HFFc6 (cell line): ENCODE measurements at regions not wholly inside any gene's neighbourhood (a gene's known extent, or its start where the extent isn't known, plus 50 kb on each side); places are given as distances from the start of the nearest gene placed in this dataset.
A peak's percentile ranks its signal among the peaks of the same experiment; 100 is the strongest.

ENCODE experiments used
- DNase-seq: peaks from one replicate; pipeline ENCODE4 v3.0.0-alpha.2; 2018
- H3K27ac Mint-ChIP-seq: 2 replicates; pipeline ENCODE4 v1.8.0; 2020; ENCODE audit warnings: mild to moderate bottlenecking, mixed read lengths
- H3K27me3 Mint-ChIP-seq: 2 replicates; pipeline ENCODE4 v1.8.0; 2021; ENCODE audit warnings: mild to moderate bottlenecking, moderate library complexity, mixed read lengths; ENCODE audit not compliant: insufficient read depth
- H3K36me3 Mint-ChIP-seq: 2 replicates; pipeline ENCODE4 v1.8.0; 2021; ENCODE audit warnings: low read depth, mixed read lengths
- H3K4me1 Mint-ChIP-seq: 2 replicates; pipeline ENCODE4 v1.8.0; 2020; ENCODE audit warnings: low read depth, mixed read lengths
- H3K4me3 Mint-ChIP-seq: 2 replicates; pipeline ENCODE4 v1.8.0; 2020; ENCODE audit warnings: mild to moderate bottlenecking, moderate library complexity, mixed read lengths
- H3K9me3 Mint-ChIP-seq: 2 replicates; pipeline ENCODE4 v1.8.0; 2020; ENCODE audit warnings: mild to moderate bottlenecking, mixed read lengths
- TF ChIP-seq, protein P1 (sequence below): fragments of 200-600 bp; sonication (generic); IDR thresholded peaks from 2 replicates; pipeline ENCODE4 v1.5.0; 2021; ENCODE audit warnings: antibody characterized with exemption, mild to moderate bottlenecking

DNA sequence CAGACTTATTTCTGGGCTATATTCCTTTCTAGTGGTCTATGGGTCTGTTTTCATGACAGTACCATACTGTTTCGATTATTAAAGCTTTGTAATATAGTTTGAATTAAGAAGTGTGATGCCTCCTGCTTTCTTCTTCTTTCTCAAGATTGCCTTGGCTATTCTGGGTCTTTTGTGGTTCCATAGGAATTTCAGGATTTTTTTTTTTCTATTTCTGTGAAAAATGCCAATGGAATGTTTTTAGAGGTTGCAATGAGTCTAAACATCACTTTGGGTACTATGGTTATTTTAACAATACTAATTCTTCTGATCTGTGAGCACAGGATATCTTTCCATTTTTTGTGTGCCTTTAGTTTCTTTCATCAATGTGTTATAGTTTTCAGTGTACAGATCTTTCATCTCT, 204.3 kb upstream of the HCCS start:
- Mint-ChIP-seq H3K36me3 (no peaks in the 10 kb centered on the region; the same call in 1 of the 2 replicates), H3K9me3 (peaks cover 16% of the 10 kb centered on the region), H3K4me1 (peaks cover 34% of the 10 kb centered on the region), H3K27me3 (no peaks in the 10 kb centered on the region), H3K27ac (peak overlapping the region; percentile 57), H3K4me3 (no peak overlapping the region)
- TF ChIP-seq, protein P1, sequence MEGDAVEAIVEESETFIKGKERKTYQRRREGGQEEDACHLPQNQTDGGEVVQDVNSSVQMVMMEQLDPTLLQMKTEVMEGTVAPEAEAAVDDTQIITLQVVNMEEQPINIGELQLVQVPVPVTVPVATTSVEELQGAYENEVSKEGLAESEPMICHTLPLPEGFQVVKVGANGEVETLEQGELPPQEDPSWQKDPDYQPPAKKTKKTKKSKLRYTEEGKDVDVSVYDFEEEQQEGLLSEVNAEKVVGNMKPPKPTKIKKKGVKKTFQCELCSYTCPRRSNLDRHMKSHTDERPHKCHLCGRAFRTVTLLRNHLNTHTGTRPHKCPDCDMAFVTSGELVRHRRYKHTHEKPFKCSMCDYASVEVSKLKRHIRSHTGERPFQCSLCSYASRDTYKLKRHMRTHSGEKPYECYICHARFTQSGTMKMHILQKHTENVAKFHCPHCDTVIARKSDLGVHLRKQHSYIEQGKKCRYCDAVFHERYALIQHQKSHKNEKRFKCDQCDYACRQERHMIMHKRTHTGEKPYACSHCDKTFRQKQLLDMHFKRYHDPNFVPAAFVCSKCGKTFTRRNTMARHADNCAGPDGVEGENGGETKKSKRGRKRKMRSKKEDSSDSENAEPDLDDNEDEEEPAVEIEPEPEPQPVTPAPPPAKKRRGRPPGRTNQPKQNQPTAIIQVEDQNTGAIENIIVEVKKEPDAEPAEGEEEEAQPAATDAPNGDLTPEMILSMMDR, result no peak
- peak; percentile 18 for DNase-seq

DNA sequence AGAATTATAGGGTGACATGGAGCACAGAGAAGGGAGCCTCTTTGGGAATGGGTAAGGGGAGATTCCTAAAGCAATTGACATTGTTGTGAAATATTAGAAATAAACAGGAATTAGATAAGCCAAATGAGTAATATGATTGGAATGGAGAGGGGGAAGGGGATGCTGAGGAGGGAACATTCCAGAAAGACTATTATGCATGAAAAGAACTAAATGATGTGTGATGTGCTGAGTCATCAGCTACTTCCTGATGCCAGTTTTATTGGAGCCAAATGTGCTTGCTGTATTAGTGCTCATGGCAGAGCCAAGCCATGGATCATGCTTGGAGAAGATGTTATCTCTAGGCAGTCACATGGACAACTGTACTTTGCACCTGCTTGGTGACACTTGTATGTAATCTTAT, 189.0 kb upstream of the HCCS start:
- no peak overlapping the region for H3K4me3 Mint-ChIP-seq
- H3K27ac Mint-ChIP-seq, result 0 out of 2 replicates have a peak overlapping the region, but pooled peaks have one; percentile 47
- H3K36me3 Mint-ChIP-seq, result 0 out of 2 replicates have a peak, but pooled peaks cover under 1% of the 10 kb centered on the region
- DNase-seq, result peak; percentile 79
- TF ChIP-seq, protein P1, result no peak
- H3K27me3 Mint-ChIP-seq, result no peaks in the 10 kb centered on the region
- H3K9me3 Mint-ChIP-seq, result no peaks in the 10 kb centered on the region
- H3K4me1 Mint-ChIP-seq, result peaks cover 42% of the 10 kb centered on the region

- Mint-ChIP-seq H3K4me1 (peaks cover 42% of the 10 kb centered on the region), H3K27me3 (no peaks in the 10 kb centered on the region), H3K9me3 (no peaks in the 10 kb centered on the region), H3K4me3 (no peak overlapping the region), H3K36me3 (no peaks in the 10 kb centered on the region), H3K27ac (no peak overlapping the region)
- no peak for DNase-seq
- TF ChIP-seq, protein P1, result no peak
Measured at GRCh38 chrX:10922835-10923234, 188.3 kb upstream of the HCCS start.

- H3K9me3 Mint-ChIP-seq, result no peaks in the 10 kb centered on the region
- no peaks in the 10 kb centered on the region for H3K36me3 Mint-ChIP-seq
- peak overlapping the region; percentile 43; the same call in 1 of the 2 replicates for H3K4me3 Mint-ChIP-seq
- H3K27ac Mint-ChIP-seq, result no peak overlapping the region
- TF ChIP-seq, protein P1, result no peak
- H3K27me3 Mint-ChIP-seq, result no peaks in the 10 kb centered on the region
- no peak for DNase-seq
- H3K4me1 Mint-ChIP-seq, result peaks cover 42% of the 10 kb centered on the region
Measured at GRCh38 chrX:10923466-10923865, 187.7 kb upstream of the HCCS start.

DNA sequence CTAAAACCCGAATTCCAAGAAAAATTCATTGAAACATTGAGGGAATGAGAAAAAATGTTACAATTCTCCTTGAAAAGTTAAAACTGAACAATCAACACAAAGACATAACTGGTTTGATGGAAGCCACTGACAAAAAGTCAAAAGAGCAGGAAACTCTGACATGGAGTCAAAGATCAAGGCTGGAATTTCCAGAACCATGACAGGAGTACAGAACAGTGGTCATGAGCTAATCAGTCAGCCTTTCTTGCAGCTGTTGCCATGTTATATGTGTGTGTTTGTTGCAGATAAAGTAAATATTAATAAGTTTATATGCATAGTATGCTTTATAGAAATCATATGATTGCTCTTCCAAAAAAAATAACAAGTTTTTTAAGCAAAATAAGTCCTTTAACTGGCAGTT, 184.7 kb upstream of the HCCS start:
- DNase-seq, result no peak
- Mint-ChIP-seq H3K27ac (no peak overlapping the region), H3K27me3 (no peaks in the 10 kb centered on the region; the same call in 1 of the 2 replicates), H3K4me1 (peaks cover 32% of the 10 kb centered on the region), H3K4me3 (no peak overlapping the region), H3K36me3 (no peaks in the 10 kb centered on the region), H3K9me3 (no peaks in the 10 kb centered on the region)
- TF ChIP-seq, protein P1, result no peak

DNA sequence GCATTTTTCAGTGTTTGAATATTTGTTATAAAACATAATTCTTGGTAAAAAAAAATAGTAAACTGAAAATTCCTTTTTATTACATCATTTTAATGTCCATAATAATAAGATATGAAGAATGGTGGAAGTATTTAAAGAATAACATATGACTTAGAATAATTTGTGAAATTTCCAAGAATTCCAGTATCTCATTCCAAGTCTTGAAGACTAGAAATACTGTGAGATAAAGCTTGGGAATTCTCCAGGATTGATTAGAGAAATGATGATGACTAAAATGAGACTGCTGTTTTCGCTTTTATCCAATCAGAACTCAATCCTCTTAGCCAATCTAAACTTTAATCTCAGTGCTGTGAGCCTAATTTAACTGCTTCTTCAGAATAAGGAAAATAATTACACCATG, 184.2 kb upstream of the HCCS start:
- Mint-ChIP-seq H3K27me3 (no peaks in the 10 kb centered on the region; the same call in 1 of the 2 replicates), H3K27ac (no peak overlapping the region), H3K4me1 (peaks cover 28% of the 10 kb centered on the region), H3K4me3 (no peak overlapping the region), H3K9me3 (no peaks in the 10 kb centered on the region), H3K36me3 (no peaks in the 10 kb centered on the region)
- DNase-seq, result no peak
- TF ChIP-seq, protein P1, result no peak
